ENCODE measurements at regions not wholly inside any gene's neighbourhood (a gene's known extent, or its start where the extent isn't known, plus 50 kb on each side); places are given as distances from the start of the nearest gene placed in this dataset.
A peak's percentile ranks its signal among the peaks of the same experiment; 100 is the strongest.
"Not testable (repeated sequence)": the region's sequence is repeated elsewhere in the genome, so short reads cannot be mapped to it uniquely, and the experiment has no call there.

GRCh38 chr5:144698484-144698883 lies 527.8 kb downstream of the KCTD16 start:
- Histone ChIP-seq H3K36me3 (no peaks in the 10 kb centered on the region), H3K27me3 (no peaks in the 10 kb centered on the region), H3K9me3 (no peaks in the 10 kb centered on the region), H3K4me3 (no peak overlapping the region)
- DNase-seq: no peak

- no peaks in the 10 kb centered on the region for H3K9me3 ChIP-seq
- no peaks in the 10 kb centered on the region for H3K27me3 ChIP-seq
- no peaks in the 10 kb centered on the region for H3K36me3 ChIP-seq
- H3K4me3 ChIP-seq: no peak overlapping the region
- DNase-seq: peak; percentile 75
Observed at GRCh38 chr5:144697847-144698262, 527.2 kb downstream of the KCTD16 start.

- DNase-seq: no peak
- no peaks in the 10 kb centered on the region for H3K36me3 ChIP-seq
- H3K9me3 ChIP-seq: peaks cover 7% of the 10 kb centered on the region
- no peaks in the 10 kb centered on the region for H3K27me3 ChIP-seq
- no peak overlapping the region for H3K4me3 ChIP-seq
Observed at GRCh38 chr5:144691936-144692335, 521.3 kb downstream of the KCTD16 start.

GRCh38 chr5:144684899-144685298 lies 514.2 kb downstream of the KCTD16 start:
- Histone ChIP-seq H3K27me3 (no peaks in the 10 kb centered on the region), H3K4me3 (no peak overlapping the region), H3K9me3 (peaks cover 8% of the 10 kb centered on the region), H3K36me3 (no peaks in the 10 kb centered on the region)
- no peak for DNase-seq

DNA sequence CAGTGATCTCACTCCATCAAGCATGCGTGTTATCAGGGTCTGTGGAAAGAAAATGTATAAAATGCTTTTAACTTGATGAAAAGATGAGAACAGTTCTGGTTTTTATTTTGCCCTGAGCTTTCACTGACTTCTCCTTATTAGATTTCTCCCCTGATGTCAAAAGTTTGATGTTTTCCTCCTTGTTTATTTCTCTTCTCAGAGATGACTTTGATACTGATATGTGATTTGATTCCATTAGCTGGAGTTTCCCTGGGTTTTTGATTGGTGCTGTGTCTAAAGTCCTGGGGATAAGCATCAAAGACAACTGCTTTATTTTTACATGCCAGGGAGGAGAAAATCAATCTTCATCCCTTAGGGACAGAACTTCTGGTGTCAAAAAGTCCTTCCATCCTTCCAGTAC lies 510.0 kb downstream of the KCTD16 start:
- no peak for DNase-seq
- no peaks in the 10 kb centered on the region; the same call in 1 of the 2 replicates for H3K9me3 ChIP-seq
- H3K36me3 ChIP-seq: no peaks in the 10 kb centered on the region
- H3K4me3 ChIP-seq: no peak overlapping the region
- no peaks in the 10 kb centered on the region for H3K27me3 ChIP-seq

DNA sequence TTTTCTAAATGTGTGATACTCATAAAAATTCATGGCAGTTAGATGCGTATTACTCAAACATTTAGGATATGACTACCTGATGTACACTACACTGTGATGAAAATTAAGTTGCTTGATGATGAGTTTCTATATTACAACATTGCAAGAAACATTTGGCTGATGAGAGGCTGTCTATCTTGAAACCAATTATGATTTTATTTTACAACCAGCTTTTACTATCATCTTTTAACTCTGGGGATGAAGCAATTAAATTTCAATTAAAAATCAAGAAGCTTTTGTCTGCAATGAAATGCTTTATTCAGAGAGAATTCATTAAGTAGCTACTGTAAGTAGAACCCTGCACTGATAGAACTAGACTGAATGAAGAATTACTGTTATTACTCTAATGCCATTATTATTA lies 500.4 kb downstream of the KCTD16 start:
- no peak for DNase-seq
- peaks cover 2% of the 10 kb centered on the region; the same call in 1 of the 2 replicates for H3K27me3 ChIP-seq

GRCh38 chr5:144659634-144660227 lies 489.1 kb downstream of the KCTD16 start:
- no peak for DNase-seq
- H3K36me3 ChIP-seq: no peaks in the 10 kb centered on the region
- no peaks in the 10 kb centered on the region for H3K27me3 ChIP-seq
- no peak overlapping the region for H3K4me3 ChIP-seq
- H3K9me3 ChIP-seq: no peaks in the 10 kb centered on the region

More for the DNA sequence above, 500.4 kb downstream of the KCTD16 start:
- Histone ChIP-seq H3K4me3 (no peak overlapping the region), H3K9me3 (no peaks in the 10 kb centered on the region), H3K36me3 (no peaks in the 10 kb centered on the region)

DNA sequence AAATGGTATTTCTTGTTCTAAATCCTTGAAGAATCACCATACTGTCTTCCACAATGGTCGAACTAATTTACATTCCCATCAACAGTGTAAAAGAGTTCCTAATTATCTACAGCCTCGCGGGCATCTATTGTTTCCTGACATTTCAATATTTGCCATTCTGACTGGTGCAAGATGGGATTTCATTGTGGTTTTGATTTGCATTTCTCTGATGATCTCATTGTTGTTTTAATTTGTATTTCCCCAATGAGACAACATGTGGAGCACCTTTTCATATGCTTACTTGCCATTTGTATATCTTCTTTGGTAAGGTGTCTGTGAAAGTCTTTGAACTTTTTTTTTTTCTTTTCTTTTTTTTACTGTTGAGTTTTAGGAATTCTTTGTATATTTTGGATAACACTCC lies 473.6 kb downstream of the KCTD16 start:
- no peak for DNase-seq

GRCh38 chr5:144638787-144639186 lies 468.1 kb downstream of the KCTD16 start:
- Histone ChIP-seq H3K36me3 (no peaks in the 10 kb centered on the region), H3K9me3 (peaks cover 19% of the 10 kb centered on the region), H3K27me3 (no peaks in the 10 kb centered on the region), H3K4me3 (no peak overlapping the region)
- no peak for DNase-seq

More for the DNA sequence above, 473.6 kb downstream of the KCTD16 start:
- Histone ChIP-seq H3K36me3 (no peaks in the 10 kb centered on the region), H3K4me3 (no peak overlapping the region), H3K9me3 (no peaks in the 10 kb centered on the region), H3K27me3 (no peaks in the 10 kb centered on the region)

- Histone ChIP-seq H3K9me3 (peaks cover 28% of the 10 kb centered on the region), H3K4me3 (no peak overlapping the region), H3K27me3 (no peaks in the 10 kb centered on the region), H3K36me3 (no peaks in the 10 kb centered on the region)
- DNase-seq: no peak
Observed at GRCh38 chr5:144634138-144634537, 463.5 kb downstream of the KCTD16 start.

DNA sequence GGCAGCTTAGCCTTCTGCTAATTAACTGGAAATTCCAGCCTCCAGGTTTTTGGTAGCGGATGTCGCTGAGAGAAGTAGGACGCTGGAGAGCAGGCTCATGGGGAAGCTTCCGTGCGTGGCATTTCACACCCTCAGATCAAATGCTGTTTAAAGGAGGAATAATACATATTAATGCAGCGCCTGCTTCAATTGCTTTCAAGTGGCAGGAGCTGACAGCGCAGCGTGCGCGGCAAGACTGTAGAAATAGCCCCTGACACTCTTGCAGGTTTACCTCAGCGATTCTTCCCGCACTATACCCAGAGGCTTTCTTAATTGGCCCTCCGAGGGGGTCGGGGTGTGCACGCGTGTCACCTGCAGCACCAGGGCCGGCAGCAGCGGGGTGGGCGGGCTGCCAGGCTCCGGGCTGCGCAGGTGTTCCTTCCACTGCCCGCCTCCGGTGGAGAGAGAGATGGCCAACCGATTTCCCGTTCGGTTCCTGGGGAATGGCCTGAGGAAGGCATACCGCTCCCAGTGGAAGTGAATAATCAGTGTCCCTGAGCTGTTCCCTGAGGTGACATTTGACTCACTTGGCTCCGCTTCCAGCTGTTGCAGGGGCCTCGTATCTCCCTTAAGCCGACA lies 427.9 kb downstream of the KCTD16 start:
- Histone ChIP-seq H3K27me3 (peaks cover 6% of the 10 kb centered on the region), H3K4me3 (no peak overlapping the region), H3K36me3 (no peaks in the 10 kb centered on the region), H3K9me3 (no peaks in the 10 kb centered on the region)
- no peak for DNase-seq

- Histone ChIP-seq H3K36me3 (no peaks in the 10 kb centered on the region), H3K9me3 (no peaks in the 10 kb centered on the region)
Observed at GRCh38 chr5:144596517-144596916, 425.8 kb downstream of the KCTD16 start.

DNA sequence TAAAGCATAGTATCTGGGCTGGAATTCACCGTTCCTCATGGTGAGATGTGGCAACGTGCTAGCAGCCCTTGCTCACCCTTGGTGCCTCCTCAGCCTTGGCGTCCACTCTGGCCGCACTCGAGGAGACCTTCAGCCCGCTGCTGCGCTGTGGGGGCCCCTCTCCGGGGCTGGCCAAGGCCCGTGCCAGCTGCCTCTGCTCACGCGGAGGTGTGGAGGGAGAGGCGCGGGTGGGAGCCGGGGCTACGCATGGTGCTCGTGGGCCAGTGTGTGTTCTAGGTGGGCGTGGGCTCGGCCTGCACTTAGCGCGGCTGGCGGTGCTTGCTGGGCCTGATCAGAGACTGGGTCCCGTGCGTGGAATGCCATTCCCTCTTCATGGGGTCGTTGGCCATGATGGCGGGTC lies 424.2 kb downstream of the KCTD16 start:
- no peak for DNase-seq

More at GRCh38 chr5:144596517-144596916, 425.8 kb downstream of the KCTD16 start:
- Histone ChIP-seq H3K4me3 (no peak overlapping the region), H3K27me3 (peaks cover 4% of the 10 kb centered on the region)
- DNase-seq: no peak

GRCh38 chr5:144594234-144594633 lies 423.6 kb downstream of the KCTD16 start:
- H3K4me3 ChIP-seq: not testable (repeated sequence)

More for the DNA sequence above, 424.2 kb downstream of the KCTD16 start:
- Histone ChIP-seq H3K4me3 (no peak overlapping the region), H3K9me3 (no peaks in the 10 kb centered on the region), H3K36me3 (no peaks in the 10 kb centered on the region), H3K27me3 (no peaks in the 10 kb centered on the region; the same call in 1 of the 2 replicates)

DNA sequence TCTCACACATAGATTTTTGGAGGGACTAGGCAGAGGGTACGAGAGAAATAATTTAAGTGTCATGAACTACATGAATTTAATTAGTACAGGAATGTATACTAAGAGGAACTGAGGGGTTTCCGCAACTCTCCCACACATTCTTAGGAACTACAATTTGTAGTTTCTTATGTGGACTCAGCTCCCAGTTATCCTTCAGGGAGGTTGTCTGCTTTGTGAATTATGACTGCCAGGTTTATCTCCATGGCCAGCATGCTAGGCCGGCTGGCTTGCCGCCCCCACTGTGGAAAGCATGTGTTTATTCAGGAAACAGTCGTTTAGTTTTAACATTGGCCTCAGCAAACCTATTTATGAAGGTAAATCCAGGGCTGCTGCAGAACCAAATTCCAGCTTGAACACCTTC lies 415.0 kb downstream of the KCTD16 start:
- Histone ChIP-seq H3K4me3 (no peak overlapping the region), H3K27me3 (no peaks in the 10 kb centered on the region), H3K9me3 (no peaks in the 10 kb centered on the region), H3K36me3 (no peaks in the 10 kb centered on the region)
- no peak for DNase-seq

More at GRCh38 chr5:144594234-144594633, 423.6 kb downstream of the KCTD16 start:
- not testable (repeated sequence) for H3K9me3 ChIP-seq, H3K27me3 ChIP-seq, H3K36me3 ChIP-seq, DNase-seq

DNA sequence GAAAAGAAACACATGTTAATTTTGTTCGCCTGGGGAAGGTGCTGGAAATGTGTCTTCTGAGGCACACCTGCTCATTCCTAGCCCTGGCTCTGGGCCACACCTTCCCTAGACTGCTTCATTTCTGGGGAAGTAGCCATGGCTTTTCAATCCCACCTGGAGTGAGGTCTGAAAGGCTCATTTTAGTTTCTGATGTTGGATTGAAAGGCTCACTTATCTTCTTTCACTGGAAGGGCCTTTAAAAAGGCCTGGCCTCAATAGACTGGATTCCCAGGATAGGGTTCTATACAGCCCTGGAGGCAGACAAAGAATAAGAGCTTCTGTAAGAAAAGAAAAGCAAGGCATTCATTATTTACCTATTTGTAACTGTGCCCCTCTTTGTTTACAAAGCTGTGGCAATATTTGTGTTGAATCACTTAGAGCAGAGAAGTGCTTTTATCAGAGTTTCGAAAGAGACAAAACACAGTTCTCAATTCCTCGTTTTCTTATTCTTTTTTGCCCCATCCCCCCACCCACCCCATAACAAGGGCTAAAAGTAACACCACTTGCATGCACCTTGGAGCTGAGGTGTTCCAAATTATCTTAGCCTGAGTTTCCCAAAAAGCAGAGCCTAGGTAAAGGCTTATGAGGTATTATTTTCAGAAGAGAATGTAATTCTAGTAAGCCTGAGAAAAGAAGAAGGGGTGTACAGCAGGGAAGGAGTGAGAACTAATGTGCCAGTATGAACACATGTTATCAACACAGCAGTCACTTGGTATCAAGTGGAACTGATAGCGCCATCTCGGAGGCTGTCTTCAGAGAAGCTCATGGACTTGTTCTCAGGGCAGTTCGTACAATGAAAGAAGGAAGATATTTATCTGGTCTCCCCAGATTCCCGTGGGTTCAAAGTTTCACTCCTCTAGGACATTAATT lies 413.1 kb downstream of the KCTD16 start:
- Histone ChIP-seq H3K27me3 (no peaks in the 10 kb centered on the region), H3K4me3 (no peak overlapping the region), H3K36me3 (no peaks in the 10 kb centered on the region), H3K9me3 (no peaks in the 10 kb centered on the region)
- DNase-seq: no peak

GRCh38 chr5:144582066-144582465 lies 411.4 kb downstream of the KCTD16 start:
- H3K9me3 ChIP-seq: no peaks in the 10 kb centered on the region
- H3K4me3 ChIP-seq: no peak overlapping the region
- H3K36me3 ChIP-seq: no peaks in the 10 kb centered on the region
- no peaks in the 10 kb centered on the region for H3K27me3 ChIP-seq
- DNase-seq: no peak

Data from MG63 (cell line).